ENCODE measurements at regions not wholly inside any gene's neighbourhood (a gene's known extent, or its start where the extent isn't known, plus 50 kb on each side); places are given as distances from the start of the nearest gene placed in this dataset.

DNA sequence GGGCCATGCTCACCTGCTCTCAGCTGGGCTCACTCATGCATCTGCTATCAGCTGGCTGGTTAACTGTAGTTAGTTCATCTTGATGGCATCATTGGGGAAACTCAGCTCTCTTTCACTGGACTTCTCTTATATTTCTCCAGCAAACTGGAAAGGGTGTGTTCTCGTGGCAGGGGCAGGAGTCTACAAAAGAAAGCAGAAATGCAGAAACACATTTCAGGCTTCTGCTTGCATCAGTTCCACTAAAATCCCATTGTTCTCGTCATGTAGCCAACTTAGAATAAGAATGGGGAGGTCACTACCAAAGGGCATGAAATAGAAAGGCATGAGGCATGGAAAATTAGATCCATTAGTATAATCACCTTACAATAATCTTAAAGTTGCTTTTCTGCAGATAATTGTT is 207.3 kb downstream of the NRIP1 start:
- no peak for ATAC-seq (replicated peaks)
- Mint-ChIP-seq H3K4me1 (no peaks in the 10 kb centered on the region), H3K9me3 (peaks cover 4% of the 10 kb centered on the region), H3K4me3 (no peak overlapping the region), H3K27me3 (peaks cover 3% of the 10 kb centered on the region), H3K36me3 (ENCODE audit: low read depth) (no peaks in the 10 kb centered on the region), H3K27ac (no peak overlapping the region)

DNA sequence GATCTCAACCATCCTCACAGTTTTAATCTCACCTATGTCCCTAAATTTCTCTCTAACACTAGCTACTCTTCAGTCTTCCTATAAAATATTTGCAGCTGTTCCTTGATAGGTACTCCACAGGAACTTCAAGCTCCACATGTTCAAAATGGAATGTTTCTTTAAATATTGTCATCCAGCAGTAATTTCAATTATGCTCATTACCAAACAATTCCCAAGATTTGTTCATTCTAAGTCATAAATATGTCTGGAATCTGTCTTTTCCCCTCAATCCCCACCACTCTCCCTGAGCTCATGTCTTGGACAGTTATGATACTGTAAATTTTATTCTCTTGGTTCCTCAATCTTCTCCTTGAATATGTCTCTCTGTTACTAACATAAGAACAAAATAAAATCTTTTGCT is 214.4 kb downstream of the NRIP1 start:
- ATAC-seq (replicated peaks), result no peak
- H3K27me3 Mint-ChIP-seq, result no peaks in the 10 kb centered on the region
- no peak overlapping the region for H3K27ac Mint-ChIP-seq
- H3K9me3 Mint-ChIP-seq, result peaks cover 4% of the 10 kb centered on the region
- no peak overlapping the region for H3K4me3 Mint-ChIP-seq
- H3K36me3 Mint-ChIP-seq (ENCODE audit: low read depth), result no peaks in the 10 kb centered on the region
- no peaks in the 10 kb centered on the region for H3K4me1 Mint-ChIP-seq

GRCh38 chr21:14846621-14847020 is 218.2 kb downstream of the NRIP1 start:
- Mint-ChIP-seq H3K27ac (no peak overlapping the region), H3K27me3 (no peaks in the 10 kb centered on the region), H3K4me3 (no peak overlapping the region), H3K36me3 (ENCODE audit: low read depth) (no peaks in the 10 kb centered on the region), H3K4me1 (no peaks in the 10 kb centered on the region), H3K9me3 (no peaks in the 10 kb centered on the region)
- ATAC-seq (replicated peaks), result no peak

DNA sequence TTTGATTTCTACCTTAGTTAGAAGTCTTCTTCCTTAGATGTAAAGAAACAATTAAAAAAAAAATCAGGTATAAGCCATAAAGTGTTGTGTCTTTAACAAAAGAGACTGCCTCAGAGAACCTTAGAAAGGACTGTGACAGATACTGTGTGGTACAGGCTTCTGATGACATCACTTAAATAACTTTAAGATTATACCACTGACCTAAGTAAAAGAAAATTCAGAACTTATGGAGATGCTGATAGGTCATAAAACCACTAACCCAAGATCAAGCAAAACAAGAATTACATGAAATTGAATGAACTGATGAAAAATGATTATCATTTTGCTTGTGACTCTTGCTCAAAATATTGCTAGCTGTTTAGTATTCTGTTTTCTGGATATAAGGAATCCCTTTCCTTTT is 220.8 kb downstream of the NRIP1 start:
- no peaks in the 10 kb centered on the region for H3K36me3 Mint-ChIP-seq (ENCODE audit: low read depth)
- no peak overlapping the region for H3K4me3 Mint-ChIP-seq
- no peaks in the 10 kb centered on the region for H3K27me3 Mint-ChIP-seq
- no peaks in the 10 kb centered on the region for H3K4me1 Mint-ChIP-seq
- H3K9me3 Mint-ChIP-seq, result no peaks in the 10 kb centered on the region
- H3K27ac Mint-ChIP-seq, result no peak overlapping the region
- ATAC-seq (replicated peaks), result no peak

- Mint-ChIP-seq H3K9me3 (no peaks in the 10 kb centered on the region), H3K27me3 (no peaks in the 10 kb centered on the region), H3K4me1 (no peaks in the 10 kb centered on the region), H3K36me3 (ENCODE audit: low read depth) (no peaks in the 10 kb centered on the region), H3K4me3 (no peak overlapping the region), H3K27ac (no peak overlapping the region)
- ATAC-seq (replicated peaks), result no peak
These were observed 222.2 kb downstream of the NRIP1 start for GRCh38 chr21:14842601-14843000.

DNA sequence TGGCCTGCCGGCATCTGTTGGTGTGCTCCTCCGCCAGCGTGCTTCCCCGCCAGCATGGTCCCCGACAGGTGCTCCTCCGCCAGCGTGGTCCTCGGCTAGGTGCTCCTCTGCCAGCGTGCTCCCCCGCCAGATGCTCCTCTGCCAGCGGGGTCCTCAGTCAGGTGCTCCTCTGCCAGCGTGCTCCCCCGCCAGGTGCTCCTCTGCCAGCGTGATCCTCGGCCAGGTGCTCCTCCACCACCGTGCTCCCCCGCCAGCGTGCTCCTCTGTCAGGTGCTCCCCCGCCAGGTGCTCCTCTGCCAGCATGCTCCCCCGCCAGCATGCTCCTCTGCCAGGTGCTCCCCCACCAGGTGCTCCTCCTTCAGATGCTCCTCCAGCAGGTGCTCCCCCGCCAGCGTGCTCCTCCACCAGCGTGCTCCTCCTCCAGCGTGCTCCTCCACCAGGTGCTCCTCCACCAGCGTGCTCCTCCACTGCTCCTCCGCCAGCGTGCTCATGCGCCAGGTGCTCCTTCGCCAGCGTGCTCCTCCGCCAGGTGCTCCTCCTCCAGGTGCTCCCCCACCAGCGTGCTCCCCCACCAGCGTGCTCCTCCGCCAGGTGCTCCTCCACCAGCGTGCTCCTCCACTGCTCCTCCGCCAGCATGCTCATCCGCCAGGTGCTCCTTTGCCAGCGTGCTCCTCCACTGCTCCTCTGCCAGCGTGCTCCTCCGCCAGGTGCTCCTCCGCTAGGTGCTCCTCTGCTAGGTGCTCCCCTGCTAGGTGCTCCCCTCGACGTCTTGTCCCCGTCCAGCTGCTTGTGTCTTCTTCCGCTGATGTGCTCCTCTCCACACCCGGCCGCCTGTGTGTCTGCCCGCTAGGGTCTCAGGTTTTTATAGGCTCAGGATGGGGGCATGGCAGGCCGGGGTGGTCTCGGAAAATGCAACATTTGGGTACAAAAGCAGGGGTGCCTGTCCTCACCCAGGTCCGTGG is 223.0 kb downstream of the NRIP1 start:
- no peak for ATAC-seq (replicated peaks)

GRCh38 chr21:14838400-14838799 is 226.4 kb downstream of the NRIP1 start:
- ATAC-seq (replicated peaks), result no peak
- Mint-ChIP-seq H3K9me3 (no peaks in the 10 kb centered on the region), H3K27me3 (no peaks in the 10 kb centered on the region), H3K4me3 (no peak overlapping the region), H3K27ac (no peak overlapping the region), H3K4me1 (no peaks in the 10 kb centered on the region), H3K36me3 (ENCODE audit: low read depth) (no peaks in the 10 kb centered on the region)

More for the DNA sequence above, 223.0 kb downstream of the NRIP1 start:
- Mint-ChIP-seq H3K4me1 (no peaks in the 10 kb centered on the region), H3K9me3 (no peaks in the 10 kb centered on the region), H3K27me3 (no peaks in the 10 kb centered on the region), H3K4me3 (no peak overlapping the region), H3K36me3 (ENCODE audit: low read depth) (no peaks in the 10 kb centered on the region), H3K27ac (no peak overlapping the region)

DNA sequence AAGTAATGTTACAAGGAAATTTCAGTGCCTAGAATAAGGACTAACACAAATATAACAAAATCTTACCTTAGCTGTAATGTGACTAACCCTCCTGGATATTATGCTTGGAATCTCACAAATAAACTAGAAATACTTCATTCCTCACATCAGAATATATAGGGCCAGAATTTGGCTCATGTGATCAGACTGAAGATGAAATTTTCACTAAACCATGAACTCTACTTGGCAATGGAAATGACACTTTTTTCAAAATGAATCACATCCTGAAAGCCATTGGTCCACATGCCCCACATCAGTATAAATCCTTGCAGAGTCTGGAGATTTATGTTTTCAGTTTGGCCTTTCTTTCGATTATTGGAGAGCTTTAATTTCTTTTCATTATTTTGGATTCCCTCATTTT is 227.8 kb downstream of the NRIP1 start:
- Mint-ChIP-seq H3K4me1 (no peaks in the 10 kb centered on the region), H3K36me3 (ENCODE audit: low read depth) (no peaks in the 10 kb centered on the region), H3K27me3 (no peaks in the 10 kb centered on the region), H3K27ac (no peak overlapping the region), H3K4me3 (no peak overlapping the region), H3K9me3 (no peaks in the 10 kb centered on the region)
- ATAC-seq (replicated peaks), result peak; percentile 40

- H3K27ac Mint-ChIP-seq, result no peak overlapping the region
- no peaks in the 10 kb centered on the region for H3K9me3 Mint-ChIP-seq
- H3K4me3 Mint-ChIP-seq, result no peak overlapping the region
- no peak for ATAC-seq (replicated peaks)
- H3K27me3 Mint-ChIP-seq, result no peaks in the 10 kb centered on the region
- H3K36me3 Mint-ChIP-seq (ENCODE audit: low read depth), result no peaks in the 10 kb centered on the region
- H3K4me1 Mint-ChIP-seq, result no peaks in the 10 kb centered on the region
These were observed 231.0 kb downstream of the NRIP1 start for GRCh38 chr21:14833666-14834351.

DNA sequence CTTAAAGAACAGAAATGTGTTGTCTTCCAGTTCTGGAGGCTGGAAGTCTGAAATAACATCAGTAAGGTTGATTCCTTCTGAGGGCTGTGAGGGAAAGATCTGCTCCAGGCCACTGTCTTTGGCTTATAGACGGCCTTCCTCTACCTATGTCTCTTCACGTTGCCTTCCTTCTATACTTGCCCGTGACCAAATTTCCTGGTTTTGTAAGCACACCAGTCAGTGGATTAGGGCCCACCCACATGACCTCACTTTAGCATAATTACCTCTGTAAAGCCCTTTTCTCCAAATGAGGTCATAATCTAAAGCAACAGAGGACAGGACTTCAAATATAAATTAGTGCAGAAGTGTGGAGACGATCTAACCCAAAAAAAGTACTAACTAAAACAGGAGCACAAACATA is 231.6 kb downstream of the NRIP1 start:
- H3K27ac Mint-ChIP-seq, result no peak overlapping the region
- H3K4me1 Mint-ChIP-seq, result no peaks in the 10 kb centered on the region
- no peaks in the 10 kb centered on the region for H3K27me3 Mint-ChIP-seq
- no peak overlapping the region for H3K4me3 Mint-ChIP-seq
- ATAC-seq (replicated peaks), result no peak
- H3K9me3 Mint-ChIP-seq, result no peaks in the 10 kb centered on the region
- H3K36me3 Mint-ChIP-seq (ENCODE audit: low read depth), result no peaks in the 10 kb centered on the region

DNA sequence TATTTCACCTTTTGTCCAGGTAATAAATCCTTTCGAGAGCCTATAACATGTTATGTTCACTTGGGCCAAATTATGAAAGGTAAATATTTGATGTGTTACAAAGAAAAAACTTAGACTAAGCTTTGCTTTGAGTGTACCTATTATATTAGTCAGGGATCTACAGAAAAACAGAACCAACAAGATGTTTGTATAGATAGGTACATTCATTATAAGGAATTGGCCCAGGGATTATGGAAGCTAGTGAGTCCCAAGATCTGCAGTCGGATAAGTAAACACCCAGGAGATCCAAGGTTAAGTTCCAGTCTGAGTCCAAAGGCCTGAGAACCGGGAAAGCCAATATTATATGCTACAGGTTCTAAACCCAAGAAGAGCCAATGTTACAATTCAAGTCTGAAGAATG is 234.5 kb downstream of the NRIP1 start:
- no peak for ATAC-seq (replicated peaks)
- H3K27ac Mint-ChIP-seq, result no peak overlapping the region
- H3K4me3 Mint-ChIP-seq, result no peak overlapping the region
- H3K9me3 Mint-ChIP-seq, result no peaks in the 10 kb centered on the region
- H3K4me1 Mint-ChIP-seq, result peaks cover 7% of the 10 kb centered on the region
- H3K36me3 Mint-ChIP-seq (ENCODE audit: low read depth), result no peaks in the 10 kb centered on the region
- H3K27me3 Mint-ChIP-seq, result no peaks in the 10 kb centered on the region

DNA sequence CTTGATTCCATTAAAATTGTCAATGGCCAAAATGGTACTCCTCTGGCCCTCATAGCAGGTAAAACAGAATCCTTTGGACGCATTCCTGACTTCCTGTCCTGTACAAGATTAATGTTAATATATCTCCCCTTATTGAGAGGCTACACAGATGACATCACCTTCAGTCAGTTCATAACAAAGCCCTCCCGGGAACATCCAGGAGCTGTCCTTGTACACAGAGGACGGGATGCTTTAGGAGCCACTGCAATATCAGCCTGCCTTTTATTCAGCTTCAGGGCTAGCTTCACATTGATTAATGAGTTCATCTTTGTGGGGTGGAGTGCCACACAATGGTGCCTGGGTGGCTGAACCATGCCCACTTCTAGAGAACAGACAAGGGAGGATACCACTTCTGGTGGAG is 235.1 kb downstream of the NRIP1 start:
- no peak for ATAC-seq (replicated peaks)
- Mint-ChIP-seq H3K36me3 (ENCODE audit: low read depth) (no peaks in the 10 kb centered on the region), H3K4me3 (no peak overlapping the region), H3K27ac (no peak overlapping the region), H3K4me1 (peaks cover 7% of the 10 kb centered on the region), H3K9me3 (no peaks in the 10 kb centered on the region), H3K27me3 (no peaks in the 10 kb centered on the region)

DNA sequence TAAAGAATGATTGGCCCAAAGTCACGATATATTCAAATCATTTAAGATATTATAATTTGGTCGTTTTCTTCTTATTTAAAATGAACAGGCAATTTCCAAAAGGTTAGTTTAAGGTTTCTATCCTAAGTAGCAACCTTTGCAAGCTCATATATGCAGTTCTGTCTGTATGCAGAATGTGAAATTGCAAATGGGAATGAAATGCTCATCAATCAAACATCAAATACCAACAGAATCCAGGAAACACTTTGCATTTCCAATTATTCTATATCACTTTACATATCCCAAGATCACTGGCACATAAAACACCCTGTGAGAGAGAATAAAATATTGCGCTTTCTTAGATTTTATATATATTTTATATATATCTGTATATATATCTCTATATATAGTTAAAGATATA is 237.3 kb downstream of the NRIP1 start:
- H3K4me3 Mint-ChIP-seq, result no peak overlapping the region
- H3K36me3 Mint-ChIP-seq (ENCODE audit: low read depth), result no peaks in the 10 kb centered on the region
- H3K27ac Mint-ChIP-seq, result no peak overlapping the region
- ATAC-seq (replicated peaks), result no peak
- peaks cover 7% of the 10 kb centered on the region for H3K4me1 Mint-ChIP-seq
- H3K27me3 Mint-ChIP-seq, result no peaks in the 10 kb centered on the region
- H3K9me3 Mint-ChIP-seq, result no peaks in the 10 kb centered on the region

GRCh38 chr21:14826630-14827029 is 238.2 kb downstream of the NRIP1 start:
- Mint-ChIP-seq H3K4me1 (peaks cover 7% of the 10 kb centered on the region), H3K36me3 (ENCODE audit: low read depth) (no peaks in the 10 kb centered on the region), H3K27ac (no peak overlapping the region), H3K4me3 (no peak overlapping the region), H3K9me3 (no peaks in the 10 kb centered on the region), H3K27me3 (no peaks in the 10 kb centered on the region)
- no peak for ATAC-seq (replicated peaks)

GRCh38 chr21:14825514-14825974 is 239.3 kb downstream of the NRIP1 start:
- H3K27ac Mint-ChIP-seq, result no peak overlapping the region
- peak; percentile 77 for ATAC-seq (replicated peaks)
- H3K4me3 Mint-ChIP-seq, result no peak overlapping the region
- peaks cover 7% of the 10 kb centered on the region for H3K4me1 Mint-ChIP-seq
- no peaks in the 10 kb centered on the region for H3K9me3 Mint-ChIP-seq
- no peaks in the 10 kb centered on the region for H3K27me3 Mint-ChIP-seq
- no peaks in the 10 kb centered on the region for H3K36me3 Mint-ChIP-seq (ENCODE audit: low read depth)
